ENCODE measurements at regions not wholly inside any gene's neighbourhood (a gene's known extent, or its start where the extent isn't known, plus 50 kb on each side); places are given as distances from the start of the nearest gene placed in this dataset.

GRCh38 chr10:90337316-90337715, 520.5 kb downstream of the HTR7 start:
- TF ChIP-seq CTCF (IDR thresholded peaks at IDR 0.05), result no peak
- no peak overlapping the region for H3K27ac ChIP-seq
- no peak for DNase-seq (ENCODE audit: low spot score)
- H3K4me3 ChIP-seq, result no peak overlapping the region

- Histone ChIP-seq H3K4me3 (no peak overlapping the region), H3K27ac (no peak overlapping the region)
- no peak for DNase-seq (ENCODE audit: low spot score)
- no peak for TF ChIP-seq CTCF (IDR thresholded peaks at IDR 0.05)
Measured at GRCh38 chr10:90342480-90342879, 515.4 kb downstream of the HTR7 start.

- Histone ChIP-seq H3K4me3 (no peak overlapping the region), H3K27ac (no peak overlapping the region)
- TF ChIP-seq CTCF (IDR thresholded peaks at IDR 0.05), result no peak
- DNase-seq (ENCODE audit: low spot score), result no peak
Measured at GRCh38 chr10:90344226-90344625, 513.6 kb downstream of the HTR7 start.

- H3K4me3 ChIP-seq, result no peak overlapping the region
- TF ChIP-seq CTCF (IDR thresholded peaks at IDR 0.05), result no peak
Measured at GRCh38 chr10:90347239-90347638, 510.6 kb downstream of the HTR7 start.

GRCh38 chr10:90350122-90350521, 507.7 kb downstream of the HTR7 start:
- no peak for TF ChIP-seq CTCF (IDR thresholded peaks at IDR 0.05)
- Histone ChIP-seq H3K27ac (no peak overlapping the region), H3K4me3 (no peak overlapping the region)
- DNase-seq (ENCODE audit: low spot score), result no peak

More at GRCh38 chr10:90347239-90347638, 510.6 kb downstream of the HTR7 start:
- no peak for DNase-seq (ENCODE audit: low spot score)
- no peak overlapping the region for H3K27ac ChIP-seq

- no peak for TF ChIP-seq CTCF (IDR thresholded peaks at IDR 0.05)
- Histone ChIP-seq H3K27ac (no peak overlapping the region), H3K4me3 (no peak overlapping the region)
- DNase-seq (ENCODE audit: low spot score), result no peak
Measured at GRCh38 chr10:90352288-90352687, 505.6 kb downstream of the HTR7 start.

- TF ChIP-seq CTCF (IDR thresholded peaks at IDR 0.05), result no peak
- no peak overlapping the region for H3K4me3 ChIP-seq
- no peak for DNase-seq (ENCODE audit: low spot score)
- H3K27ac ChIP-seq, result no peak overlapping the region
Measured at GRCh38 chr10:90354914-90355313, 502.9 kb downstream of the HTR7 start.
